Activated CD8-positive, alpha-beta memory T cell treated with anti-CD3 and anti-CD28 coated beads for 4 hours (primary cell): ENCODE measurements at regions not wholly inside any gene's neighbourhood (a gene's known extent, or its start where the extent isn't known, plus 50 kb on each side); places are given as distances from the start of the nearest gene placed in this dataset.

Source experiments
- DNase-seq, 2 donors: peaks; one replicate each; pipeline ENCODE4 v3.0.0-alpha.2; 2020; ENCODE audit warnings: low read depth in 2 of 2

- no peak for DNase-seq
Measured at GRCh38 chr11:123378096-123378495, 52.0 kb upstream of the GRAMD1B start.

GRCh38 chr11:123377355-123377754 is 52.7 kb upstream of the GRAMD1B start:
- no peak for DNase-seq

GRCh38 chr11:123375832-123376231 is 54.2 kb upstream of the GRAMD1B start:
- no peak for DNase-seq

GRCh38 chr11:123374622-123374968 is 55.5 kb upstream of the GRAMD1B start:
- DNase-seq = no peak

- DNase-seq = no peak
Measured at GRCh38 chr11:123373754-123374621, 56.1 kb upstream of the GRAMD1B start.

- no peak for DNase-seq
Measured at GRCh38 chr11:123371506-123372297, 58.4 kb upstream of the GRAMD1B start.

- DNase-seq = no peak
Measured at GRCh38 chr11:123366924-123367323, 63.1 kb upstream of the GRAMD1B start.

- no peak for DNase-seq
Measured at GRCh38 chr11:123365955-123366354, 64.1 kb upstream of the GRAMD1B start.

GRCh38 chr11:123364080-123364479 is 66.0 kb upstream of the GRAMD1B start:
- no peak for DNase-seq

- no peak for DNase-seq
Measured at GRCh38 chr11:123363556-123363955, 66.5 kb upstream of the GRAMD1B start.

GRCh38 chr11:123362941-123363340 is 67.1 kb upstream of the GRAMD1B start:
- no peak for DNase-seq

GRCh38 chr11:123362186-123362585 is 67.9 kb upstream of the GRAMD1B start:
- no peak for DNase-seq

- DNase-seq = no peak
Measured at GRCh38 chr11:123361110-123361509, 69.0 kb upstream of the GRAMD1B start.

- no peak for DNase-seq
Measured at GRCh38 chr11:123360267-123360936, 69.7 kb upstream of the GRAMD1B start.

- no peak for DNase-seq
Measured at GRCh38 chr11:123357990-123358827, 71.9 kb upstream of the GRAMD1B start.

GRCh38 chr11:123357353-123357989 is 72.6 kb upstream of the GRAMD1B start:
- no peak for DNase-seq

GRCh38 chr11:123356539-123356938 is 73.5 kb upstream of the GRAMD1B start:
- DNase-seq = no peak

GRCh38 chr11:123354371-123354975 is 75.6 kb upstream of the GRAMD1B start:
- DNase-seq = no peak

GRCh38 chr11:123351375-123351774 is 78.7 kb upstream of the GRAMD1B start:
- DNase-seq = no peak

- no peak for DNase-seq
Measured at GRCh38 chr11:123349382-123349781, 80.7 kb upstream of the GRAMD1B start.
